CD14-positive monocyte (primary cell): ENCODE measurements at regions not wholly inside any gene's neighbourhood (a gene's known extent, or its start where the extent isn't known, plus 50 kb on each side); places are given as distances from the start of the nearest gene placed in this dataset.

ENCODE experiments used
- DNase-seq, 3 donors: peaks; one replicate each; pipeline ENCODE4 v3.0.0-alpha.2; 2011 to 2022
- H2AFZ ChIP-seq: 2 replicates; pipeline ENCODE4 v1.6.0; 2012; ENCODE audit warnings: mild to moderate bottlenecking, low read depth, low read length, inconsistent platforms; ENCODE audit not compliant: insufficient read depth, poor library complexity, severe bottlenecking
- H3K27ac ChIP-seq, 2 donors: 1 replicate in 1 of 2; 2 replicates in 1 of 2; pipeline ENCODE4 v1.5.1; 2012 to 2013; ENCODE audit warnings: low read length in 2 of 2, control low read depth in 1 of 2, inconsistent platforms in 1 of 2, low read depth in 1 of 2, mild to moderate bottlenecking in 1 of 2
- H3K27me3 ChIP-seq, 2 donors: one replicate each; pipeline versions ENCODE4 v1.6.0 to v1.6.1; 2011 to 2013; ENCODE audit warnings: low read length in 2 of 2; ENCODE audit not compliant: control insufficient read depth in 2 of 2, insufficient read depth in 2 of 2
- H3K36me3 ChIP-seq, 2 donors: replicated peaks in 1 of 2; 1 replicate in 1 of 2; 2 replicates in 1 of 2; pipeline versions ENCODE4 v1.5.1 to v1.6.1; 2012 to 2013; ENCODE audit warnings: low read length in 2 of 2, control low read depth in 1 of 2, inconsistent platforms in 1 of 2, mild to moderate bottlenecking in 1 of 2; ENCODE audit not compliant: insufficient read depth in 2 of 2, control insufficient read depth in 1 of 2
- H3K4me1 ChIP-seq, 2 donors: 1 replicate in 1 of 2; 2 replicates in 1 of 2; pipeline versions ENCODE4 v1.5.1 to v1.6.1; 2012 to 2013; ENCODE audit warnings: low read length in 2 of 2, control low read depth in 1 of 2, inconsistent platforms in 1 of 2, mild to moderate bottlenecking in 1 of 2, moderate library complexity in 1 of 2; ENCODE audit not compliant: insufficient read depth in 2 of 2, control insufficient read depth in 1 of 2
- H3K4me2 ChIP-seq: replicated peaks from 2 replicates; pipeline ENCODE3; 2012; ENCODE audit warnings: low read length, moderate library complexity, mild to moderate bottlenecking; ENCODE audit not compliant: poor library complexity, severe bottlenecking; ENCODE audit errors: extremely low read depth
- H3K4me3 ChIP-seq, 3 experiments: fragments of 200-600 bp in 1 of 3; sonication (generic) in 1 of 3; replicated peaks in 1 of 3; 1 replicate in 2 of 3; 2 replicates in 1 of 3; pipeline ENCODE4 v1.5.1; 2011 to 2013; ENCODE audit warnings: low read length in 3 of 3, mild to moderate bottlenecking in 3 of 3, control low read depth in 2 of 3, low read depth in 2 of 3, inconsistent platforms in 1 of 3, moderate library complexity in 1 of 3
- H3K79me2 ChIP-seq: 2 replicates; pipeline ENCODE4 v1.6.0; 2012; ENCODE audit warnings: mild to moderate bottlenecking, control low read depth, inconsistent platforms, low read length, moderate library complexity; ENCODE audit not compliant: insufficient read depth
- H3K9ac ChIP-seq: 2 replicates; pipeline ENCODE4 v1.6.0; 2017; ENCODE audit warnings: low read length, mild to moderate bottlenecking; ENCODE audit not compliant: insufficient read depth, poor library complexity, severe bottlenecking
- H3K9me3 ChIP-seq, 2 donors: replicated peaks in 1 of 2; 1 replicate in 1 of 2; 2 replicates in 1 of 2; pipeline versions ENCODE4 v1.5.1 to v1.6.1; 2012 to 2013; ENCODE audit warnings: low read length in 2 of 2, control low read depth in 1 of 2; ENCODE audit not compliant: control insufficient read depth in 1 of 2, insufficient read depth in 1 of 2
- H4K20me1 ChIP-seq: 2 replicates; pipeline ENCODE4 v1.6.0; 2012; ENCODE audit warnings: mild to moderate bottlenecking, low read length, control low read depth, moderate library complexity; ENCODE audit not compliant: insufficient read depth
- H3K27ac Mint-ChIP-seq, 7 donors: one replicate each; pipeline ENCODE4 v1.8.0; 2020; ENCODE audit warnings: mild to moderate bottlenecking in 7 of 7, mixed read lengths in 7 of 7, moderate library complexity in 6 of 7, inconsistent platforms in 2 of 7
- H3K27me3 Mint-ChIP-seq, 3 donors: one replicate each; pipeline ENCODE4 v1.8.0; 2021 to 2022; ENCODE audit warnings: low read depth in 3 of 3, mild to moderate bottlenecking in 3 of 3, mixed read lengths in 3 of 3, moderate library complexity in 3 of 3, inconsistent platforms in 1 of 3
- H3K36me3 Mint-ChIP-seq, 2 donors: one replicate each; pipeline ENCODE4 v1.8.0; 2020; ENCODE audit warnings: mixed read lengths in 2 of 2, inconsistent platforms in 1 of 2, mild to moderate bottlenecking in 1 of 2
- H3K4me1 Mint-ChIP-seq: one replicate; pipeline ENCODE4 v1.8.0; 2020; ENCODE audit warnings: mild to moderate bottlenecking, mixed read lengths
- H3K4me3 Mint-ChIP-seq, 2 donors: one replicate each; pipeline ENCODE4 v1.8.0; 2020; ENCODE audit warnings: mild to moderate bottlenecking in 2 of 2, mixed read lengths in 2 of 2, moderate library complexity in 1 of 2
- H3K9me3 Mint-ChIP-seq, 7 donors: one replicate each; pipeline ENCODE4 v1.8.0; 2020 to 2022; ENCODE audit warnings: mixed read lengths in 7 of 7, mild to moderate bottlenecking in 6 of 7, moderate library complexity in 6 of 7, inconsistent platforms in 2 of 7
- CTCF ChIP-seq: fragments of 200-600 bp; IDR thresholded peaks from one replicate; pipeline ENCODE4 v1.8.0; 2022; ENCODE audit warnings: antibody characterized with exemption, mild to moderate bottlenecking
- WGBS: methylation state at CpG from one replicate; pipeline ENCODE4 v1.1.5; 2013; ENCODE audit warnings: missing lambda C conversion rate; ENCODE audit not compliant: insufficient coverage; 5-methylcytosine and 5-hydroxymethylcytosine counted together
- intact Hi-C, 2 donors: fragments of 100-400 bp; cut with micrococcal nuclease; formaldehyde crosslinking; loops; one replicate each; pipeline versions ENCODE4 v1.15.0 to v1.15.1; 2023

DNA sequence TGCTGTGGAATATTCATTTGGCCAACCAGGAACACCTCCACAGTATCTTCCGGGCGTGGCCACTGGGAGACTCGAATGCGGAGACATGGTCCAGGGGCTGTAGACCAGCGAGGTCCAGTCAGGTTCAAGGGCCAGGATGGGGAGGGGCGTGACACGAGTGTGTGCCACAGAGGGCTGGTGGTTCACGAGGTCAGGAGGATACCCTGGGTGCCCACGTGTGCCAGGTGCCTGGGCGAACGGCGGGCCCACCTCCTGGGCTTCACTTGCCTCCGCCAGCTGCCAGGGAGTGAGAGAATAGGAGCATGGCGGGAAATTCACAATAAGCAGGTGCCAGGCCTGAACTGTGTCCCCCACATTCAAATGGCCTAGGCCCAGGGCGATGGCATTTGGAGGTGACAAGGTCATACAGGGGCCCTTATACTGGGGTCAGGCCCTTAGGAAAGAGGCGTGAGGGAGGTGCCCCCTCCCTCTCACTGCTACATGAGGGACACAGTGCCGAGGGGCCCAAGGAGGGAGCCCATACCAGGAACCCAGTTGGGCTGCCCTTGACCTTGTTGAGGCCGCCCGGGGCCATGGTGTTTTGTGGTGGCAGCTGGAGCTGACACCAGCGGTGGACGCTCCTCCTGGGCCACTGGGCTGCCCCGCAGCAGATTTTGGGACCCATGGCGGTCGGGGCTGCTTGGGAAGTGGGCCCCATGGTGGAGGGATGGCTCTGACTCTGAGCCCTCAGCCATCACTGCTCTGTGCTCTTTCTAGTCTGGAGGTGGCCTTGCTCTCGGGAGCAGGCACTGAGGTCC lies 1268.9 kb downstream of the BRD1 start:
- DNase-seq: no peak
- Mint-ChIP-seq H3K4me1 (no peaks in the 10 kb centered on the region), H3K4me3 (no peak overlapping the region), H3K27ac (no peak overlapping the region), H3K36me3 (no peaks in the 10 kb centered on the region), H3K9me3 (peaks cover 0 to 9% (median 0%) of the 10 kb centered on the region in 7 donors), H3K27me3 (peaks cover 0 to 6% (median 1%) of the 10 kb centered on the region in 3 donors)
- no peaks in the 10 kb centered on the region for H3K79me2 ChIP-seq
- no peaks in the 10 kb centered on the region for H3K9me3 ChIP-seq
- no peak overlapping the region for H3K9ac ChIP-seq
- no peaks in the 10 kb centered on the region for H3K36me3 ChIP-seq
- intact Hi-C loops: no loop called here
- no peak overlapping the region for H3K27ac ChIP-seq
- H2AFZ ChIP-seq: no peak overlapping the region
- H3K4me3 ChIP-seq: no peak overlapping the region
- H3K4me2 ChIP-seq: no peak overlapping the region
- no peaks in the 10 kb centered on the region for H4K20me1 ChIP-seq
- WGBS: 96% methylated on average over 23 of the region's 25 CpGs
- H3K27me3 ChIP-seq: no peaks in the 10 kb centered on the region
- no peak for TF ChIP-seq CTCF
- H3K4me1 ChIP-seq: no peaks in the 10 kb centered on the region

GRCh38 chr22:48558016-48558415 lies 1269.7 kb downstream of the BRD1 start:
- Histone ChIP-seq H3K79me2 (no peaks in the 10 kb centered on the region), H4K20me1 (no peaks in the 10 kb centered on the region), H3K4me3 (no peak overlapping the region), H3K9me3 (no peaks in the 10 kb centered on the region), H3K27me3 (no peaks in the 10 kb centered on the region), H3K4me2 (no peak overlapping the region), H2AFZ (no peak overlapping the region), H3K9ac (no peak overlapping the region), H3K27ac (no peak overlapping the region), H3K36me3 (no peaks in the 10 kb centered on the region), H3K4me1 (no peaks in the 10 kb centered on the region)
- Mint-ChIP-seq H3K4me3 (no peak overlapping the region), H3K27me3 (peaks cover 0 to 8% (median 1%) of the 10 kb centered on the region in 3 donors), H3K4me1 (no peaks in the 10 kb centered on the region), H3K9me3 (peaks cover 0 to 9% (median 0%) of the 10 kb centered on the region in 7 donors), H3K27ac (peak overlapping the region in 1 of 7 donors; percentile 34), H3K36me3 (no peaks in the 10 kb centered on the region)
- TF ChIP-seq CTCF: no peak
- 93% methylated on average over 12 of the region's 12 CpGs for WGBS
- intact Hi-C loops: no loop called here
- DNase-seq: no peak
